H9 (cell line): ENCODE measurements at regions not wholly inside any gene's neighbourhood (a gene's known extent, or its start where the extent isn't known, plus 50 kb on each side); places are given as distances from the start of the nearest gene placed in this dataset.

Experiments used
- DNase-seq: peaks from one replicate; pipeline ENCODE4 v3.0.0-alpha.2; 2017
- H2AFZ ChIP-seq: one replicate; pipeline ENCODE4 v1.6.1; 2013; ENCODE audit warnings: mild to moderate bottlenecking, low read length, control low read depth, moderate library complexity
- H2AK5ac ChIP-seq: 2 replicates; pipeline ENCODE4 v1.6.1; 2013; ENCODE audit warnings: low read length, control low read depth, mixed read lengths; ENCODE audit not compliant: insufficient read length
- H2BK120ac ChIP-seq: one replicate; pipeline ENCODE4 v1.6.1; 2013; ENCODE audit warnings: low read depth, mild to moderate bottlenecking, low read length, control low read depth, inconsistent platforms; ENCODE audit not compliant: poor library complexity, severe bottlenecking
- H2BK12ac ChIP-seq: 2 replicates; pipeline ENCODE4 v1.6.1; 2013; ENCODE audit warnings: low read length, control low read depth, mixed read lengths, low read depth; ENCODE audit not compliant: insufficient read length
- H2BK15ac ChIP-seq: 2 replicates; pipeline ENCODE4 v1.6.1; 2013; ENCODE audit warnings: low read depth, low read length, control low read depth
- H2BK20ac ChIP-seq: one replicate; pipeline ENCODE4 v1.6.1; 2013; ENCODE audit warnings: low read depth, mild to moderate bottlenecking, low read length, control low read depth, inconsistent platforms; ENCODE audit not compliant: poor library complexity, severe bottlenecking
- H2BK5ac ChIP-seq: 2 replicates; pipeline ENCODE4 v1.6.1; 2013; ENCODE audit warnings: low read length, control low read depth, mixed read lengths; ENCODE audit not compliant: insufficient read length
- H3K14ac ChIP-seq: 2 replicates; pipeline ENCODE4 v1.6.1; 2013; ENCODE audit warnings: low read length, control low read depth; ENCODE audit not compliant: insufficient read depth
- H3K18ac ChIP-seq: 2 replicates; pipeline ENCODE4 v1.6.1; 2013; ENCODE audit warnings: low read depth, mild to moderate bottlenecking, mixed read lengths, low read length, control low read depth; ENCODE audit not compliant: insufficient read length
- H3K23ac ChIP-seq: 2 replicates; pipeline ENCODE4 v1.6.1; 2013; ENCODE audit warnings: low read length, control low read depth, mixed read lengths, low read depth; ENCODE audit not compliant: insufficient read length
- H3K23me2 ChIP-seq: 2 replicates; pipeline ENCODE4 v1.6.1; 2013; ENCODE audit warnings: low read depth, mild to moderate bottlenecking, mixed read lengths, low read length, control low read depth; ENCODE audit not compliant: insufficient read length, poor library complexity, severe bottlenecking
- H3K27ac ChIP-seq: 2 replicates; pipeline ENCODE4 v1.5.1; 2013; ENCODE audit warnings: low read length, control low read depth, mixed read lengths, low read depth; ENCODE audit not compliant: insufficient read length
- H3K27me3 ChIP-seq: 2 replicates; pipeline ENCODE4 v1.6.1; 2013; ENCODE audit warnings: low read length, control low read depth, inconsistent platforms; ENCODE audit not compliant: insufficient read depth
- H3K4ac ChIP-seq: 2 replicates; pipeline ENCODE4 v1.6.1; 2013; ENCODE audit warnings: low read depth, mild to moderate bottlenecking, control low read depth, inconsistent platforms, low read length, moderate library complexity
- H3K4me1 ChIP-seq: 2 replicates; pipeline ENCODE4 v1.6.1; 2013; ENCODE audit warnings: low read length, control low read depth, inconsistent platforms; ENCODE audit not compliant: insufficient read depth
- H3K4me2 ChIP-seq: 2 replicates; pipeline ENCODE4 v1.6.1; 2013; ENCODE audit warnings: low read length, control low read depth, mixed read lengths; ENCODE audit not compliant: insufficient read length, insufficient read depth
- H3K56ac ChIP-seq: 2 replicates; pipeline ENCODE4 v1.6.1; 2013; ENCODE audit warnings: low read depth, mild to moderate bottlenecking, mixed read lengths, low read length, control low read depth; ENCODE audit not compliant: insufficient read length
- H3K79me1 ChIP-seq: 2 replicates; pipeline ENCODE4 v1.6.1; 2013; ENCODE audit warnings: low read depth, mild to moderate bottlenecking, moderate library complexity, low read length, control low read depth, inconsistent platforms; ENCODE audit not compliant: insufficient read depth, poor library complexity, severe bottlenecking
- H3K79me2 ChIP-seq: 2 replicates; pipeline ENCODE4 v1.6.1; 2013; ENCODE audit warnings: low read length, control low read depth, inconsistent platforms; ENCODE audit not compliant: insufficient read depth
- H3K9ac ChIP-seq: 2 replicates; pipeline ENCODE4 v1.6.1; 2013; ENCODE audit warnings: low read length, control low read depth, mixed read lengths; ENCODE audit not compliant: insufficient read length; ENCODE audit errors: extremely low read depth
- H3K9me3 ChIP-seq: one replicate; pipeline ENCODE4 v1.6.1; 2013; ENCODE audit warnings: low read depth, low read length, inconsistent platforms; ENCODE audit not compliant: control insufficient read depth
- H3T11ph ChIP-seq: one replicate; pipeline ENCODE4 v1.6.1; 2013; ENCODE audit warnings: mild to moderate bottlenecking, low read length, control low read depth, inconsistent platforms
- H4K20me1 ChIP-seq: one replicate; pipeline ENCODE4 v1.6.1; 2013; ENCODE audit not compliant: control insufficient read depth, insufficient read length, insufficient read depth
- H4K5ac ChIP-seq: 2 replicates; pipeline ENCODE4 v1.6.1; 2013; ENCODE audit warnings: low read depth, mild to moderate bottlenecking, mixed read lengths, low read length, control low read depth; ENCODE audit not compliant: insufficient read length
- H4K8ac ChIP-seq: replicated peaks from 2 replicates; pipeline ENCODE4 v1.6.1; 2013; ENCODE audit warnings: low read length, control low read depth, mixed read lengths, low read depth; ENCODE audit not compliant: insufficient read length
- H4K91ac ChIP-seq: 2 replicates; pipeline ENCODE4 v1.6.1; 2013; ENCODE audit warnings: low read depth, mild to moderate bottlenecking, moderate library complexity, mixed read lengths, low read length, control low read depth; ENCODE audit not compliant: insufficient read length
- H3K27ac Mint-ChIP-seq, 3 experiments: 2 replicates in 2 of 3; 3 replicates in 1 of 3; pipeline ENCODE4 v1.8.0; 2020 to 2021; ENCODE audit warnings: mixed read lengths in 3 of 3, mild to moderate bottlenecking in 1 of 3, moderate library complexity in 1 of 3
- H3K27me3 Mint-ChIP-seq: 2 replicates; pipeline ENCODE4 v1.8.0; 2021; ENCODE audit warnings: low read depth, mild to moderate bottlenecking, moderate library complexity, mixed read lengths
- H3K36me3 Mint-ChIP-seq, 3 experiments: 2 replicates in 2 of 3; 3 replicates in 1 of 3; pipeline ENCODE4 v1.8.0; 2020 to 2021; ENCODE audit warnings: low read depth in 3 of 3, mixed read lengths in 3 of 3; ENCODE audit not compliant: insufficient read depth in 1 of 3
- H3K4me1 Mint-ChIP-seq, 2 experiments: 2 replicates each; pipeline ENCODE4 v1.8.0; 2020; ENCODE audit warnings: mixed read lengths in 2 of 2
- H3K4me3 Mint-ChIP-seq, 2 experiments: 2 replicates in 1 of 2; 3 replicates in 1 of 2; pipeline ENCODE4 v1.8.0; 2020 to 2021; ENCODE audit warnings: mild to moderate bottlenecking in 2 of 2, mixed read lengths in 2 of 2, moderate library complexity in 1 of 2
- H3K9me3 Mint-ChIP-seq, 2 experiments: 2 replicates in 1 of 2; 3 replicates in 1 of 2; pipeline ENCODE4 v1.8.0; 2020; ENCODE audit warnings: mild to moderate bottlenecking in 2 of 2, mixed read lengths in 2 of 2, moderate library complexity in 1 of 2
- WGBS: extraction: QIAGEN DNeasy Blood & Tissue Kit; methylation state at CpG from one replicate; pipeline ENCODE4 v1.1.7; 2013; ENCODE audit warnings: missing lambda C conversion rate, low lambda C conversion rate, mixed read lengths; ENCODE audit not compliant: insufficient read length; ENCODE audit errors: extremely low coverage; 5-methylcytosine and 5-hydroxymethylcytosine counted together
- TF ChIP-seq, protein P1 (sequence below): fragments of 200-600 bp; sonication (generic); conservative IDR thresholded peaks from 3 replicates; pipeline ENCODE4 v1.8.0; 2021; ENCODE audit warnings: antibody characterized with exemption, mild to moderate bottlenecking

- H3K9me3 Mint-ChIP-seq = no peaks in the 10 kb centered on the region
- Histone ChIP-seq H2BK15ac (no peak overlapping the region), H3K27me3 (no peaks in the 10 kb centered on the region), H3K79me2 (no peaks in the 10 kb centered on the region), H4K5ac (no peak overlapping the region), H3K23me2 (no peaks in the 10 kb centered on the region), H4K20me1 (no peaks in the 10 kb centered on the region), H2BK5ac (no peak overlapping the region), H3K14ac (no peak overlapping the region), H3K23ac (no peak overlapping the region), H4K91ac (no peak overlapping the region), H3K4me1 (no peaks in the 10 kb centered on the region), H3K56ac (no peak overlapping the region), H2AK5ac (no peak overlapping the region), H3K27ac (no peak overlapping the region), H2BK120ac (no peak overlapping the region), H2AFZ (no peak overlapping the region), H3K18ac (no peak overlapping the region), H2BK12ac (no peak overlapping the region), H2BK20ac (no peak overlapping the region), H3T11ph (no peak overlapping the region), H4K8ac (no peak overlapping the region), H3K79me1 (no peaks in the 10 kb centered on the region), H3K4me2 (no peak overlapping the region), H3K4ac (no peak overlapping the region), H3K9ac (no peak overlapping the region), H3K9me3 (no peaks in the 10 kb centered on the region)
- no peak overlapping the region for H3K27ac Mint-ChIP-seq
- no peaks in the 10 kb centered on the region for H3K4me1 Mint-ChIP-seq
- WGBS = no CpG with 5 or more reads among the region's 3 CpGs
- TF ChIP-seq, protein P1, sequence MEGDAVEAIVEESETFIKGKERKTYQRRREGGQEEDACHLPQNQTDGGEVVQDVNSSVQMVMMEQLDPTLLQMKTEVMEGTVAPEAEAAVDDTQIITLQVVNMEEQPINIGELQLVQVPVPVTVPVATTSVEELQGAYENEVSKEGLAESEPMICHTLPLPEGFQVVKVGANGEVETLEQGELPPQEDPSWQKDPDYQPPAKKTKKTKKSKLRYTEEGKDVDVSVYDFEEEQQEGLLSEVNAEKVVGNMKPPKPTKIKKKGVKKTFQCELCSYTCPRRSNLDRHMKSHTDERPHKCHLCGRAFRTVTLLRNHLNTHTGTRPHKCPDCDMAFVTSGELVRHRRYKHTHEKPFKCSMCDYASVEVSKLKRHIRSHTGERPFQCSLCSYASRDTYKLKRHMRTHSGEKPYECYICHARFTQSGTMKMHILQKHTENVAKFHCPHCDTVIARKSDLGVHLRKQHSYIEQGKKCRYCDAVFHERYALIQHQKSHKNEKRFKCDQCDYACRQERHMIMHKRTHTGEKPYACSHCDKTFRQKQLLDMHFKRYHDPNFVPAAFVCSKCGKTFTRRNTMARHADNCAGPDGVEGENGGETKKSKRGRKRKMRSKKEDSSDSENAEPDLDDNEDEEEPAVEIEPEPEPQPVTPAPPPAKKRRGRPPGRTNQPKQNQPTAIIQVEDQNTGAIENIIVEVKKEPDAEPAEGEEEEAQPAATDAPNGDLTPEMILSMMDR = no peak
- DNase-seq = no peak
- H3K4me3 Mint-ChIP-seq = no peak overlapping the region
- peaks cover 0 to 1% (median 0%) of the 10 kb centered on the region in 3 experiments; a peak in 2 of 7 replicates for H3K36me3 Mint-ChIP-seq
- peaks cover 33% of the 10 kb centered on the region for H3K27me3 Mint-ChIP-seq
These were observed 69.7 kb upstream of the EMX2 start for GRCh38 chr10:117472872-117473271.
